T-helper 9 cell (primary cell): ENCODE measurements at regions not wholly inside any gene's neighbourhood (a gene's known extent, or its start where the extent isn't known, plus 50 kb on each side); places are given as distances from the start of the nearest gene placed in this dataset.

ENCODE experiments used
- DNase-seq: peaks from one replicate; pipeline ENCODE4 v3.0.0-alpha.2; 2020

DNA sequence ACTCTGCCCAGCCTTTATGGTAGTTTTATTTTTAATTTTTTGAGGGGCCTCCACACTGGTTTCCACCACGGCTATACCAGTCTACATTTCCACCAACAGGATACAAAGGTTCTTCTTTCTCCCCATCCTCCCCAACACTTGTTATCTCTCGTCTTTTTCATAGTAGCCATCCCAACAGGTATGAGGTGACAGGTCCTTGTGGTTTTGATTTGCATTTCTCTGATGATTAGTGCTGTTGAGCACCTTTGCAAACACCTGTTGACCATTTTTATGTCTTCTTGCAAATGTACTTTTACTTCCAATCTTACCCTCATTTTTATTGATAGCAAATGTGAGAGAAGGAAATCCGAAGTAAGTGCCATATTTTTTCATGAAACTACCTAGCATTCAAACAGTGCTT lies 195.4 kb upstream of the PREP start:
- DNase-seq = no peak

DNA sequence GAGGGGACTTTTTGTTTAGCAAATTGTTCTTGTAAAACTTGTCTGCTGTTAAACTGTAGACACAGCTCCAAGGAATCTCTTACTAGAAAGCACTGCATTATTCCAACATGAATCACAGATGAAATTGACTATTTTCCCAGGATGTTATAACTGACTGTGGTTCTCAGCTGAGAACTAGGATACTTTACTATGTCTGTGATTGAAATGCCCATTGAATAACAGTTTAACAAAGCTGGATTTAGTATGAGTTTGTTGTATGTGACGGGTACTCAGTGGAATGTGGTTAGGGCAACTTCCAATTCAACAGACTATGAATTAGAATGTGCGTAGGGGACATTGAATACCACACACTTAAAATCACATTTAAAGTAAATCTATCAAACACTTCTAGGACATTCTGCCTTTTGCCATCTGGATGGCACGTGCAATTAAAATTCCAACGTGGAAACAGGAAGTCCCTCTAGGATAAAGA lies 193.4 kb upstream of the PREP start:
- DNase-seq = no peak

- no peak for DNase-seq
These were observed 192.9 kb upstream of the PREP start for GRCh38 chr6:105595829-105596228.

- DNase-seq = no peak
These were observed 191.9 kb upstream of the PREP start for GRCh38 chr6:105594821-105595220.

DNA sequence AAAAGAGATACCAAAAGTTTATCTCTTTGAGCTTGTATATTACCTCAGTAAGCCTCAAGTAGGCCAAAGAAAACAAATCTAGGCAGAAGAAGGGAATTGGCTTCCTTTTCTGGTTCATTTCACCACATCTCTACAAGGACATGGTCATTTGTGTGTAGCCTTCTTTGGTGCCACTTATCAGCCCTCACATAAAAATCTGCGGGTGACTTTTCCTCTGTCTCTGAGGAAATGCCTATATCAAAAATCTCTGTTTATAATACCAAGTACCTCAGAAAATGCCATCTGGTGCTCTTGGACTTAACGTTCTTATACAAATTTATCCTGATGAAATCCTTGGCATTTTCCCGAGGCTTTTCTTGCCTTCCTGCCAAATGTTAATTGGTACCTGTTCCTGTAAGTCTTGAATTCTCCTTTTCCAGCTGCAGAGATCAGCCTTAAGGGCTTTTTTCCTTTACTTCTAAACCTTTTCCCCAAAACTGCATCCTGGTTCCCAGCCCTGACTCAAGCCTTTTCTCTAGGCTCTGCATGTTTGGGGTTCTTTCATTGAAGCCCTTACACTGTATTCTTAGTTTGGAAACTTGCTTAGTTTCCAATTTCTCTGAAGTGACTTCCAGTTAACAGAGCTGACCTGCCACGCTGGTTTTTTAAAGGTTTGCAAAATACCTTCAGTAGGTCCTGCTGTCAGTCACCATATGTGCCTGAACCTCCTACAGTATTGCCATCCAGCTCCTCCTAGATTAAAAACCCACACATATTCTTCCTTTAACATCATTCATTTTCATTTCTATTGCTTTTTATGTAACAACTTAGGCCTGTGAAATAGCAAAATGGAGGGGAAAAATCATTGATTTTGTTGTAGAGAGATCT lies 191.2 kb upstream of the PREP start:
- DNase-seq = no peak

DNA sequence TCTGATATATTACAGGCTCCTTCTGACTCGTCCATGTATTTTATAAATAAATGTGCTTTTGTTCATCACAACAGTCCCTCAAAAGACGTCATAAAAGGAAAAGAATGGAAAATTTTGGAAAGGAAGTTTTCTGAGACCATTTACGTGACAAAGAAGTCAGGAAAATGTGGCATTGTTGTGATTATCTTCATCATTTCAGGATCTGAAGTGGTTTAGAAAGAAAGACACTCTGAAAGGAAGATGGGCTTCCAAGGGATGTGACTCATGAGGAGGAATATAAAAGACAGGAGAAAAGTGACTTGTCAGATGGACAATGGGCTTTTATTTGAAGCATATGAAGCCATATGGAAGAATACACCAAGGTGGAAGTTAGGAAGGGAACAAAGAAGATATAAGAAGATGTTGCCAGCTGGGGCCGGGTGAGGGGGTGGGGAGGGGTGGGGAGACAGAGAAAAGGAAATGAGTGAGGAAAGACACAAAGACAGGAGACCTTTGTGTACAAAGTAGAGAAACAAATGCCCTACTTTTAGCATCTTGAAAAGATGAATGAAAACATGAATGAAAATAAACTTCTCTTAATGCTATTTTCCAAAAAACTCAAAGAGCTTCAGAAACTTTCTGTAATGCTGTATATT lies 190.3 kb upstream of the PREP start:
- no peak for DNase-seq

GRCh38 chr6:105592329-105592728 lies 189.4 kb upstream of the PREP start:
- no peak for DNase-seq

DNA sequence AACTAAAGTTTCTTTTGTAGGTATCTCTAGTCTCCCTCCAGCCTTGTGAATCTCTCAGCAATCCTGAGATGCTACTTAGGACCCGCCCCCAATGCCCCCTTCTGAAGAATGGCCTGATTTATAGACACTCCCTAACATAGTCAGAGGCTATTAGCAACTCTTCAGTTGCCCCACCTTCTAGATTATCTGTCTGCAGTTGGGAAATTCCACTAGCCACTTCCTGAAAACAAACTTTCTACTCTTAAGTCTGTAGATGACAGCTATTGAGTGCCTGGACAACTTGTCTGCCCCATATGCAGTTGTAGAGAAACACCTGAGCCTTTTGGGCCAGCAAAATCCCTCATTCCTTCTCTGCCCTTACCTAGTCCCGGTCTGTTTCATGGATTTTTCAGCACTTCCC lies 188.2 kb upstream of the PREP start:
- no peak for DNase-seq

GRCh38 chr6:105588123-105588710 lies 185.3 kb upstream of the PREP start:
- no peak for DNase-seq

- DNase-seq = no peak
These were observed 184.7 kb upstream of the PREP start for GRCh38 chr6:105587349-105588122.

DNA sequence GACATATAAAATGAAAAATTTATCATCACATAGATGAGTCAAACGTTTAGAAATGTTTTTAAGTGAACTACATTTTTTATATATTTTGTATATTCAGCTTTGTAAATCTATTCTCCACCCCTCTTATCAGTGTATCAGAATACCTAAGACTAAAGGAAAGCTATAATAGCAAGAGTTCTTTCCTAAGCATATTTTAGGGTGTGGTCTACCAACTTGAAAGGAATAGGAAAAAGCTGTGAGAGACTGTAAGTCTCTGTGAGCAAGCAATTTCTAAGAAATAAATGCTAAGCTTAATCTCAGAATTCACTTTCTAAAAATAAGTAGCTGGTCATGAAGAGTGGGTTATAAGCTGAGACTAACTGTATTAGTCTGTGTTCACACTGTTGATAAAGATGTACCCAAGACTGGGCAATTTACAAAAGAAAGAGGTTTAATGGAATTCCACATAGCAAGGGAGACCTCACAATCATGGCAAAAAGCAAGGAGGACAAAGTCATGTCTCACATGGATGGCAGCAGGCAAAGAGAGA lies 175.4 kb upstream of the PREP start:
- no peak for DNase-seq

- DNase-seq = no peak
These were observed 170.7 kb upstream of the PREP start for GRCh38 chr6:105573556-105573955.

GRCh38 chr6:105573138-105573537 lies 170.3 kb upstream of the PREP start:
- DNase-seq = no peak

GRCh38 chr6:105570416-105570815 lies 167.5 kb upstream of the PREP start:
- DNase-seq = no peak

GRCh38 chr6:105569706-105570105 lies 166.8 kb upstream of the PREP start:
- DNase-seq = no peak

DNA sequence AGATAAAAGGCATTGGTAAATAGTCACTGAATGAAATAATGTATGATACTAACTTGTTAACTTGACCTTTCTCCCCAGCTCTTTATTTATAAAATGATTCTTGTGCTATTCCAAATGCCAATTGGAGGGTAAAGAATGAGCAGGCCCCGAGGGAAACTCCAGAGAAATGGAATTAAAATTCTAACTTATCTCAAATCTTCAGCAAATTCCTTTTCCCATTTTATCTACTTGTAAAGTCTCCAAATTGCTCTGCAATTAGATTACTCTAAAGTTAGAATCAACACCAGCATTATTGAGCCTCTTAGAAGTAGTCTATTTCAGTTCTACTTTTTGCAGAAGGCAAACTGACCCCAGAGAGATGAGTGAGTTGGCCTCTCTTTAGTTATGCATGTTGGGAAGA lies 165.9 kb upstream of the PREP start:
- no peak for DNase-seq

DNA sequence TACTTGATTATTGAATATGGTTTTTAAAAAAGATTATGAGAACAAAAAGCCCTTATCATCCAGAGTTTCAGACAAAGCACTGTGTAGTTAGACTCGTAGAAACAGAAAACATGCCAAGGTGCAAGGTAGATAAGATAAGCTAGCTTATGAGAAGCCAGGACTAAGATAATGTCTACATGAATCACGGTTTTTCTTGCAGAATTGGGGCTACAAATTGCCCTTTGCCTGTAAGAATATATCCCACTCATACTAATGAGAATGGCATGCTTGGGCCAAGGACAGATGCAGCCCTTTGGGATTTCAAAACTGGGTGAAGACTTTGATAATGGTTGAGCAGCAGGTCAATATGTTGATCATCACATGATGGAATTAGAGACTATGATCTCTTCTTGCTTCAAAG lies 165.3 kb upstream of the PREP start:
- DNase-seq = no peak

- no peak for DNase-seq
These were observed 164.3 kb upstream of the PREP start for GRCh38 chr6:105567140-105567539.

GRCh38 chr6:105566503-105566902 lies 163.6 kb upstream of the PREP start:
- DNase-seq = no peak

DNA sequence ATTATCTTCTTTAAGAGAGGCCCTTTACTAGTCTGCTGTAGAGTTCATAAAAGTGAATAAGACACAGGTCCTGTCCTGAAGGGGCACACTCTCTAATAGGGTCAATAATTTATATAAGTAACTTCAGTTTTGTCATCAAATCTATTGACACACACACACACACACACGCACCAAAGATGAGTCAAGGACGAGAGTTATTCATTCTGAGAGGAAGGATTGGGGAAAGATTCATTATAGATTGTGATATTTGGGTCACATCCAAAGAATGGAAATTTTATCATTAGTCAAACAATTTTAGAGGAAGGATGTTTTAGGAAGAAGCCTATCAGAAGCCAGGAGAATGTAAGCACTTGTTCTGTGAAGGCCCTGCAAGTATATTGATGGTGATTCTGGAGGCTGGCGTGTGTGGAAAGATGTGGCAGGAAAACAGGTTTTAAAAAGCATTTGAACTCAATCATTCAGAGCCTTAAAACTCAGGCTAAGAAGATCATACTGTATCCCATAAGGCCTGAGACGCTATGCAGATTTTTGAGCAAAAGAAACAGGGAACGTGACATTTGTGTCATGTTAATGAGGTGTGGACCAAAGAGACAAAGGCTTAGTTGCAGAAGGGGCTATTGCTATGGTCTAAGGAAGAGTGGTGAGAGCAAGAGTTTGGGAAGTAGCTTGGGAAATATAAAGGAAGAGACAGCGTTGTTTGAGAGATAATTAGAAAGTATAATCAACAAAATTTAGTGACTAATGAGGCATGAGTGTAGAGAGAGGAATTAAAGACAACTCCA lies 161.4 kb upstream of the PREP start:
- no peak for DNase-seq

DNA sequence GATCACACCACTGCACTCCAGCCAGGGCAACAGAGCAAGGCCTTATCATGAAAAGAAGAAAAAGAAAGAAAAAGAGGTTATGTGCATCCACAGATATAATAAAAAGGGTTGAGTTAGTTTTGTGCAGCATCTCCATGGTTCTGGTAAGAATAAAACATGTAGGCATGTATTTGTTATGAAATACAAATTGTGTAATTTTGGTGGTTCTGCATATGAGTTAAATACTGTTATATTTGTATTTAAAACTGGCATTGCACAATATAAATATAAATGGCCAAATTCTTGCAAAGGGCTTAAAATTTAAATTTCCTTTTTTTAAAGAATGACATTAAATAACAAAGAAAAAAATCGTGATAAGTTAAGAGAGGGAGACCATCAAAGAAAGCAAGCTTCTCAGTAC lies 159.1 kb upstream of the PREP start:
- DNase-seq = no peak

GRCh38 chr6:105561486-105561885 lies 158.6 kb upstream of the PREP start:
- DNase-seq = no peak
